Heart right ventricle (tissue), 16 donors: ENCODE measurements at regions not wholly inside any gene's neighbourhood (a gene's known extent, or its start where the extent isn't known, plus 50 kb on each side); places are given as distances from the start of the nearest gene placed in this dataset.
"Not testable (repeated sequence)": the region's sequence is repeated elsewhere in the genome, so short reads cannot be mapped to it uniquely, and the experiment has no call there.

Experiments used
- ATAC-seq, 8 donors: fragments of 200-7000 bp; cut with Tn5 transposase; one replicate each; pipeline ENCODE4 v1.9.1; 2020; ENCODE audit warnings: mild to moderate bottlenecking in 8 of 8, moderate library complexity in 8 of 8, moderate number of reproducible peaks in 1 of 8
- DNase-seq, 2 donors: peaks; one replicate each; pipeline ENCODE4 v3.0.0-alpha.2; 2020
- H3K27ac ChIP-seq, 10 donors: fragments of 200-600 bp; sonication (generic) in 2 of 10; one replicate each; pipeline versions ENCODE4 v1.5.0 to v1.8.0; 2020 to 2022; ENCODE audit warnings: mild to moderate bottlenecking in 3 of 10
- H3K27me3 ChIP-seq, 7 donors: fragments of 200-600 bp; one replicate each; pipeline ENCODE4 v1.8.0; 2021 to 2022; ENCODE audit warnings: mild to moderate bottlenecking in 2 of 7
- H3K36me3 ChIP-seq, 9 donors: fragments of 200-600 bp; sonication (generic) in 1 of 9; one replicate each; pipeline versions ENCODE4 v1.5.0 to v1.8.0; 2020 to 2022; ENCODE audit warnings: mild to moderate bottlenecking in 2 of 9
- H3K4me1 ChIP-seq, 9 donors: fragments of 200-600 bp; sonication (generic) in 1 of 9; one replicate each; pipeline versions ENCODE4 v1.5.0 to v1.8.0; 2020 to 2022; ENCODE audit warnings: mild to moderate bottlenecking in 4 of 9
- H3K4me3 ChIP-seq, 10 donors: fragments of 200-600 bp; sonication (generic) in 2 of 10; one replicate each; pipeline versions ENCODE4 v1.5.0 to v1.8.0; 2020 to 2022; ENCODE audit warnings: mild to moderate bottlenecking in 7 of 10, moderate library complexity in 2 of 10
- H3K9me3 ChIP-seq, 11 donors: fragments of 200-600 bp in 10 of 11; sonication (generic) in 2 of 11; one replicate each; pipeline versions ENCODE4 v1.5.0 to v1.8.0; 2013 to 2022; ENCODE audit warnings: mild to moderate bottlenecking in 2 of 11, control low read depth in 1 of 11, moderate library complexity in 1 of 11
- CTCF ChIP-seq, 9 donors: fragments of 200-600 bp; sonication (generic) in 2 of 9; IDR thresholded peaks; one replicate each; pipeline versions ENCODE4 v1.5.0 to v1.8.0; 2021 to 2022; ENCODE audit warnings: antibody characterized with exemption in 9 of 9, mild to moderate bottlenecking in 5 of 9, moderate library complexity in 1 of 9
- WGBS, 2 donors: extraction: QIAGEN DNeasy Blood & Tissue Kit; methylation state at CpG; one replicate each; pipeline ENCODE4 v1.1.7; 2013; ENCODE audit warnings: inconsistent platforms in 1 of 2; 5-methylcytosine and 5-hydroxymethylcytosine counted together
- intact Hi-C, 10 donors: fragments of 100-400 bp; cut with DNase I; formaldehyde crosslinking; loops; one replicate each; pipeline versions ENCODE4 v1.11.1 to v1.14.2; 2022
- donor health status: Arrhythmogenic right ventricular cardiomyopathy.
- donor health status: ischemic (EF 13 %, LVEDD 7.1; RV severe dilation, severe dysfunction).
- donor health status: healthy with polysubstance abuse.
- donor health status: DM: no; HTN: yes; CAD: no.
- donor health status: DM: no; HTN: no; CAD: no.
- donor health status: ischemic (EF 25% LVEDD 6.9; RV normal size, moderate dysfunction).
- donor health status: ischemic (EF 25% LVEDD 5.7; RV mildly dilated, moderate dysfunction).
- donor health status: healthy.
- donor health status: DM: yes; HTN: yes; CAD: no.
- donor health status: Ischemic cardiomyopathy.
- donor health status: ischemic (EF 35%, LVEDD 5.7; RV mildly dilated, moderate dysfunction).
- donor health status: nonischemic (EF 11% LVEDD 7.7; RV severe dilation, severe dysfunction).
- donor health status: DM: yes; HTN: yes; CAD: no.
- donor health status: PGD.
- donor health status: ischemic (EF 29% LVEDD 5.4; RV normal size, mild dysfunction).
- donor health status: nonischemic (EF 23%, LVEDD 6.1; RV moderate dilation, normal function).

DNA sequence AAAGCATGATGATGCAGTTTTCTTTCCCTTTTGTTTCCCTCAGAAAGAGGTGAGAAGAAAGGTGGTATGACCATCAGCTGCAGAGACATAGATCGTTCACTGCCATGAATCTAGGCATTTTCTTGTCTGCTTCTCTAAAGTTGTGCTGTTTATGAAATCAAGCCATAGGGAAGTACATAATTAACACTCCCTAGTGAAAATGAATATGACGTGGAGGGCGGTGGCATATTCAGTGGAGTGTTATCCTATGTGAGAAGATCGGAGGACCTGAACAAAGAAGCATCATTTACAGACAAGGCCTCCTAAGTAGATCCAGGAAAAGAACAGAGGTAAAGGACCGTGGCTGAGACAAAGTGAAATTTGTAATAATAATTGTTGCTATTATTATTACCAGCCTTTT lies 509.0 kb upstream of the SLC39A10 start:
- no peak for TF ChIP-seq CTCF (IDR thresholded peaks at IDR 0.05)
- DNase-seq (no peak), ATAC-seq (no peak)
- no peak overlapping the region for H3K27ac ChIP-seq
- H3K36me3 ChIP-seq = no peaks in the 10 kb centered on the region
- WGBS, 2 donors = 78 to 85% methylated on average over 5 of the region's 5 CpGs
- H3K9me3 ChIP-seq = no peaks in the 10 kb centered on the region
- H3K27me3 ChIP-seq = no peaks in the 10 kb centered on the region
- intact Hi-C loops = no loop called here
- H3K4me3 ChIP-seq = no peak overlapping the region
- no peaks in the 10 kb centered on the region for H3K4me1 ChIP-seq

- intact Hi-C loops = no loop called here
- H3K27me3 ChIP-seq = no peaks in the 10 kb centered on the region
- TF ChIP-seq CTCF (IDR thresholded peaks at IDR 0.05) = no peak
- ATAC-seq = no peak
- 72 to 73% methylated on average over 4 of the region's 4 CpGs for WGBS, 2 donors
- no peak overlapping the region for H3K27ac ChIP-seq
- no peak overlapping the region for H3K4me3 ChIP-seq
- no peak for DNase-seq
- H3K4me1 ChIP-seq = no peaks in the 10 kb centered on the region
- H3K36me3 ChIP-seq = no peaks in the 10 kb centered on the region
- no peaks in the 10 kb centered on the region for H3K9me3 ChIP-seq
Observed at GRCh38 chr2:195146761-195147541, 510.1 kb upstream of the SLC39A10 start.

DNA sequence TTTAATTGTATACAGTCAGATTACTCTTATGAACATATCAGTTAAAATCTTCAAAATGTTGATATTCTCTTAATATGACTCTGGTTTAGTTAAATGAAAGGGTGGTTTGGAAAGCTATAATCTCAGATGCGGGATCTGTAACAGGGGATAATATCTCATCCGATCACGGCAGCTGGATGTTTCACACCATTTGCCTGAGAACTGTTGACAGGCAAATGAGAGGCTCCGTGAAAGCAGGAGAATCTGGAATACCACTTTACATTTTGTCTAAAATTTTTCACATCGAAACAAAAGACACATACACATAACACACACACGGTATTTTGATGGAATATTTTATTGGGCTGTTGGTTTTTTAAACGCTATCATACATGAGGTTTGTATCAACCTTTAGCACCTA lies 518.6 kb upstream of the SLC39A10 start:
- ATAC-seq = no peak
- Histone ChIP-seq H3K4me3 (no peak overlapping the region), H3K9me3 (no peaks in the 10 kb centered on the region), H3K36me3 (no peaks in the 10 kb centered on the region), H3K27ac (no peak overlapping the region), H3K27me3 (no peaks in the 10 kb centered on the region), H3K4me1 (no peaks in the 10 kb centered on the region)
- intact Hi-C loops = no loop called here
- no peak for TF ChIP-seq CTCF (IDR thresholded peaks at IDR 0.05)
- WGBS, 2 donors = 71 to 79% methylated on average over 7 of the region's 7 CpGs
- DNase-seq = no peak

DNA sequence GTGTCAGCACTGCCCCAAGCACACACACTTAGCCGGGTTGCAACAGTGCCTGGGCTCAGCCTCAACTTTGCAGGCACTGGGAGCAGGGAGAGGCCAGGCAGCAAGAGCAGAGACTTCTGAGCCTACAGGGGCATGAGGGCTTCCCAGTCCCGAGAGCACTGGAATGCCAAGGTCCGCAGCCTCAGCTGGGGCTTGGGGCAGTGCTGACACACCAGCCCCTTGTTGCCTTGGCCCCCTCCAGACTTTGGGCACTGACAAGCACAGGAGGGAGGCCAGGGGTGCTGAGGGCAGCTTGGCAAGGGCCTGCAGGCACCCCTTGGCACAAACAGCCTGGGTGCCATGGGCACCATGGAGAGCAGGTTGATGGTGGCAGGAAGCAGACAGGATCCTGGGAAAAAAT lies 531.1 kb upstream of the SLC39A10 start:
- H3K36me3 ChIP-seq, ATAC-seq, DNase-seq, H3K9me3 ChIP-seq, H3K4me1 ChIP-seq, intact Hi-C loops, H3K27me3 ChIP-seq, H3K27ac ChIP-seq, H3K4me3 ChIP-seq: not testable (repeated sequence)
- WGBS, 2 donors = 92 to 94% methylated on average over 3 of the region's 3 CpGs

GRCh38 chr2:195124391-195125079 lies 532.5 kb upstream of the SLC39A10 start:
- intact Hi-C loops = no loop called here
- DNase-seq (no peak), ATAC-seq (no peak)
- TF ChIP-seq CTCF (IDR thresholded peaks at IDR 0.05) = no peak
- H3K27ac ChIP-seq = no peak overlapping the region
- no peaks in the 10 kb centered on the region for H3K36me3 ChIP-seq
- no peaks in the 10 kb centered on the region for H3K9me3 ChIP-seq
- H3K27me3 ChIP-seq = no peaks in the 10 kb centered on the region
- WGBS, 2 donors = 82 to 83% methylated on average over 10 of the region's 10 CpGs
- H3K4me1 ChIP-seq = no peaks in the 10 kb centered on the region
- H3K4me3 ChIP-seq = no peak overlapping the region
